Endodermal cell (in vitro differentiated cells): ENCODE measurements at regions not wholly inside any gene's neighbourhood (a gene's known extent, or its start where the extent isn't known, plus 50 kb on each side); places are given as distances from the start of the nearest gene placed in this dataset.

Source experiments
- DNase-seq: peaks from one replicate; pipeline ENCODE4 v3.0.0-alpha.2; 2017
- H3K27ac ChIP-seq: 2 replicates; pipeline ENCODE4 v1.5.1; 2013; ENCODE audit warnings: mild to moderate bottlenecking, low read depth, low read length, moderate library complexity
- H3K27me3 ChIP-seq: 2 replicates; pipeline ENCODE4 v1.6.1; 2013; ENCODE audit warnings: mild to moderate bottlenecking, low read length, moderate library complexity; ENCODE audit not compliant: insufficient read depth, control insufficient read depth, poor library complexity, severe bottlenecking
- H3K36me3 ChIP-seq: 2 replicates; pipeline ENCODE4 v1.7.0; 2013; ENCODE audit warnings: mild to moderate bottlenecking, low read length, moderate library complexity; ENCODE audit not compliant: control insufficient read depth, insufficient read depth
- H3K4me1 ChIP-seq: one replicate; pipeline ENCODE4 v1.7.0; 2013; ENCODE audit warnings: low read length; ENCODE audit not compliant: control insufficient read depth, insufficient read depth
- H3K4me3 ChIP-seq: 2 replicates; pipeline ENCODE4 v1.5.1; 2013; ENCODE audit warnings: mild to moderate bottlenecking, low read length, moderate library complexity
- H3K9ac ChIP-seq: 2 replicates; pipeline ENCODE4 v1.6.1; 2013; ENCODE audit warnings: mild to moderate bottlenecking, low read length, moderate library complexity; ENCODE audit not compliant: poor library complexity, severe bottlenecking; ENCODE audit errors: extremely low read depth
- H3K9me3 ChIP-seq: 2 replicates; pipeline ENCODE4 v1.6.1; 2013; ENCODE audit warnings: mild to moderate bottlenecking, low read length, moderate library complexity; ENCODE audit not compliant: control insufficient read depth
- H3K27ac Mint-ChIP-seq: 2 replicates; pipeline ENCODE4 v1.8.0; 2020; ENCODE audit warnings: mixed read lengths
- H3K27me3 Mint-ChIP-seq: 2 replicates; pipeline ENCODE4 v1.8.0; 2021; ENCODE audit warnings: mild to moderate bottlenecking, mixed read lengths; ENCODE audit not compliant: insufficient read depth
- H3K36me3 Mint-ChIP-seq: 2 replicates; pipeline ENCODE4 v1.8.0; 2020; ENCODE audit warnings: low read depth, mixed read lengths
- H3K4me1 Mint-ChIP-seq: 2 replicates; pipeline ENCODE4 v1.8.0; 2020; ENCODE audit warnings: mixed read lengths
- H3K4me3 Mint-ChIP-seq: 2 replicates; pipeline ENCODE4 v1.8.0; 2020; ENCODE audit warnings: mild to moderate bottlenecking, moderate library complexity, mixed read lengths
- H3K9me3 Mint-ChIP-seq: 2 replicates; pipeline ENCODE4 v1.8.0; 2020; ENCODE audit warnings: mild to moderate bottlenecking, mixed read lengths
- CTCF ChIP-seq: fragments of 200-600 bp; sonication (generic); conservative IDR thresholded peaks from 2 replicates; pipeline ENCODE4 v1.5.0; 2021; ENCODE audit warnings: antibody characterized with exemption, mild to moderate bottlenecking
- WGBS, 2 experiments: methylation state at CpG; one replicate each; pipeline versions ENCODE4 v1.1.5 to v1.1.7; 2013; ENCODE audit warnings: missing lambda C conversion rate in 2 of 2, mixed read lengths in 1 of 2; ENCODE audit not compliant: insufficient coverage in 1 of 2, insufficient read length in 1 of 2; 5-methylcytosine and 5-hydroxymethylcytosine counted together

GRCh38 chr7:46218461-46219200 is 297.6 kb upstream of the IGFBP3 start:
- H3K4me3 ChIP-seq: no peak overlapping the region
- no peaks in the 10 kb centered on the region for H3K9me3 Mint-ChIP-seq
- no peaks in the 10 kb centered on the region for H3K36me3 ChIP-seq
- no peak for TF ChIP-seq CTCF
- no peak for DNase-seq
- H3K27ac ChIP-seq: no peak overlapping the region
- no peak overlapping the region for H3K9ac ChIP-seq
- no peaks in the 10 kb centered on the region for H3K9me3 ChIP-seq
- no peaks in the 10 kb centered on the region for H3K36me3 Mint-ChIP-seq
- H3K27me3 Mint-ChIP-seq: no peaks in the 10 kb centered on the region
- H3K4me3 Mint-ChIP-seq: no peak overlapping the region
- H3K27me3 ChIP-seq: no peaks in the 10 kb centered on the region
- WGBS, 2 experiments: 94 to 95% methylated on average over 4 to 8 of the region's 9 CpGs
- H3K27ac Mint-ChIP-seq: no peak overlapping the region
- H3K4me1 Mint-ChIP-seq: peaks cover 22% of the 10 kb centered on the region
- peaks cover 7% of the 10 kb centered on the region for H3K4me1 ChIP-seq

- H3K9me3 ChIP-seq: no peaks in the 10 kb centered on the region
- TF ChIP-seq CTCF: no peak
- H3K27me3 ChIP-seq: no peaks in the 10 kb centered on the region
- peak overlapping the region; percentile 44 for H3K27ac ChIP-seq
- DNase-seq: peak; percentile 76
- 76 to 82% methylated on average over 12 to 15 of the region's 15 CpGs for WGBS, 2 experiments
- no peak overlapping the region for H3K4me3 Mint-ChIP-seq
- H3K4me1 Mint-ChIP-seq: peaks cover 22% of the 10 kb centered on the region
- no peak overlapping the region for H3K9ac ChIP-seq
- peaks cover 7% of the 10 kb centered on the region for H3K4me1 ChIP-seq
- peaks cover 3% of the 10 kb centered on the region for H3K27me3 Mint-ChIP-seq
- peak overlapping the region; percentile 41 for H3K27ac Mint-ChIP-seq
- no peaks in the 10 kb centered on the region for H3K36me3 Mint-ChIP-seq
- no peaks in the 10 kb centered on the region for H3K36me3 ChIP-seq
- peak overlapping the region; percentile 17 for H3K4me3 ChIP-seq
- H3K9me3 Mint-ChIP-seq: no peaks in the 10 kb centered on the region
Measured at GRCh38 chr7:46215987-46216567, 295.0 kb upstream of the IGFBP3 start.

- no peaks in the 10 kb centered on the region for H3K9me3 Mint-ChIP-seq
- H3K27me3 Mint-ChIP-seq: peaks cover 3% of the 10 kb centered on the region
- 89 to 100% methylated on average over 1 of the region's 1 CpG for WGBS, 2 experiments
- peaks cover 22% of the 10 kb centered on the region for H3K4me1 Mint-ChIP-seq
- H3K36me3 Mint-ChIP-seq: no peaks in the 10 kb centered on the region
- Histone ChIP-seq H3K9ac (no peak overlapping the region), H3K36me3 (no peaks in the 10 kb centered on the region), H3K4me3 (no peak overlapping the region), H3K27me3 (no peaks in the 10 kb centered on the region), H3K9me3 (no peaks in the 10 kb centered on the region), H3K4me1 (peaks cover 7% of the 10 kb centered on the region), H3K27ac (no peak overlapping the region)
- H3K4me3 Mint-ChIP-seq: no peak overlapping the region
- no peak for TF ChIP-seq CTCF
- no peak overlapping the region for H3K27ac Mint-ChIP-seq
- DNase-seq: no peak
Measured at GRCh38 chr7:46214526-46214925, 293.5 kb upstream of the IGFBP3 start.
